Dedifferentiated amniotic fluid mesenchymal stem cell (primary cell): ENCODE measurements at regions not wholly inside any gene's neighbourhood (a gene's known extent, or its start where the extent isn't known, plus 50 kb on each side); places are given as distances from the start of the nearest gene placed in this dataset.
"Not testable (repeated sequence)": the region's sequence is repeated elsewhere in the genome, so short reads cannot be mapped to it uniquely, and the experiment has no call there.

Experiments
- DNase-seq: peaks from one replicate; pipeline ENCODE4 v3.0.0-alpha.2; 2016; ENCODE audit errors: extremely low spot score

GRCh38 chr2:48043746-48044145 lies 137.4 kb upstream of the FBXO11 start:
- no peak for DNase-seq

DNA sequence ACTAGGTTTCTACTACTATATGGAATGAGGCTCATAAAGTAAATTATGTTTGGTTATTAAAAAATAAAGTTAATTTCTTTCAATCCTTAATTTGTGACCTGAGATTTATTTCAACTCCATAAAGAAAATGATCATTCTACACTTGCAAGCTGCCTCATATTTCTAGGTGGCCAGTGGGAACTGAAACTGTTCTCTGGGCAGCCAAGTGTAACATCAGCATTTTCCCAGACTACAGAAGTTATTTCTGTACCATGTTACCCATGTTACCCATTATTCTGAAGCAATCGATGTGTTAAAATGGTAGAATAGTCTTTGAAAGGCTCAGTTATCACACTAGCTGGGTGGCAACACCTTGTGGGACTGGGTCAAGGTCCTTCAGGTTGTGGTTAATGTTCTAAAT lies 139.3 kb upstream of the FBXO11 start:
- no peak for DNase-seq

DNA sequence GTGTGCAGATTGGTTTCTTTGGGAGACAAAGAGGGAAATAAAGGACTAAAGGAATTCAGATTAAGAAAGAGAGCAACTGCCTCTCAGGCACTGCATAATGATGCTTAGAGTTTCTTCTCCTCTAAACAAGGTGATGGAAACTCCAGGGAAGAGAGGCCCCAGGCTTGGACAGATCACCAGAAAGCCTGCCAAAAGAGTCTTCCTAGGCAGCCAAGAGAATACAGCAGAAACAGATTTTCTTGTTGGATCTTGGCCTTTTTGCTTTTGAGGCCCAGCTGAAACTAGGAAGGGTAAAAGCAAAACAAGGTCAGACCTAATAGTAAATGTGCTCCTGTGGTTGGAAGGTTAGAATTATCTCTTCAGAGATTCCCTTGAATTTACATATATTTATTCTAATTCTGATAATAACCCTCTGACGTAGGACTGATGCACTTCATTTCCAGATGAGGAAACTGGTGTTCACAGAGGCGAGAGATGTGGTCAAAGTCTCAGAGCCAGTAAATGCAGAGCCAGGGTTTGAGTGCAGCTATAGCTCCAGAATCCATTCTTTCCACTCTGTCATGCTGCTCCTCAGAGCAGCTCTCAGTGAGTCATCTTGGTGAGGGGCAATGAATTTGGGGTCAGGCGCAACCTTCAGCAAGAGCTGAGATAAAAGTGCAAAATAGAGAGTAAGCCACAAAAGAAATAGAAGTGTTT lies 142.3 kb upstream of the FBXO11 start:
- DNase-seq: no peak

- DNase-seq: no peak
Observed at GRCh38 chr2:48049371-48049770, 143.1 kb upstream of the FBXO11 start.

DNA sequence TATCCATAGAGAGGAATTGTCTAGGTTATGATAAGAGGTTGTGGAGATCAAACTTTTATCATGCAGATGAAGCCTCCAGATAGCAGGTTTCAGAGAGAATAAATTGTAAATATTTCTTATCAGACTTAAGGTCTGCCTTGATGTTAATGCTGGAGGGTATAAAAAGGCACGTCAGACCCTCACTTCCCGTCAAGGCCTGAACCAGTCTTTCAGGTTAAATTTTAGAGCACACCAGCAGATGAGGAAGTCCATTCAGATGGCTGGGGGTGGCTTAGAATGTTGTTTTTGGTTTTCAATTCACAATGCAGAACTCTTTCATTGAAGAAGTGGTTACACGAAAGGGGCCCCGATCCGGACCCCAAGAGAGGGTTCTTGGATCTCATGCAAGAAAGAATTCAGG lies 144.4 kb upstream of the FBXO11 start:
- DNase-seq: no peak

DNA sequence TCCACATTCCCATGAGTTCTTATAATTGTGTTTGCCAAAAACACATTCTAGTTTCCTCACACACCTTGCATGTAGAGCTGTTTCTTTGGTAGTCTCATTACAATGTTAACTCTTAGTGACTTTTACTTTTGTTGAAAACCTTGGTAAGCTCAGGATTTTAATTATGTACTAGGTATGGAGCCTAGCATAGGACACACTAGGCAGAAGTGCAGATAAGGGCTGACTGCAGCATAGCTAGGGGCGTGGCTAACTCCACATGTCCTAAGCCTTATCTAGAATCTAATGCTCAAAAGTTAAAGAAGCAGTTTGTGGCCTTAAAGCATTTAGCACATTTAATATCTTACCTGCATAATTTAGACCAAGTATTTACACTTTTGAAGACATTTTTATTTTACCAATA lies 153.7 kb upstream of the FBXO11 start:
- DNase-seq: no peak

DNA sequence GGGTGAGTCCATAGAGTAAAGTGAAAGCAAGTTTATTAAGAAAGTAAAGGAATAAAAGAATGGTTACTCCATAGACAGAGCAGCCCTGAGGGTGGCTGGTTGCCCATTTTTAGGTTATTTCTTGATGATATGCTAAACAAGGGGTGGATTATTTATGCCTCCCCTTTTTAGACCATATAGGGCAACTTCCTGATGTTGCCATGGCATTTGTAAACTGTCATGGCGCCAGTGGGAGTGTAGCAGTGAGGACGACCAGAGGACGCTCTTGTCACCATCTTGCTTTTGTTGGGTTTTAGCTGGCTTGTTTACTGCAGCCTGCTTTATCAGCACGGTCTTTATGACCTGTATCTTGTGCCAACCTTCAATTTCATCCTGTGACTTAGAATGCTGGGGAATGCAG lies 155.4 kb upstream of the FBXO11 start:
- not testable (repeated sequence) for DNase-seq

DNA sequence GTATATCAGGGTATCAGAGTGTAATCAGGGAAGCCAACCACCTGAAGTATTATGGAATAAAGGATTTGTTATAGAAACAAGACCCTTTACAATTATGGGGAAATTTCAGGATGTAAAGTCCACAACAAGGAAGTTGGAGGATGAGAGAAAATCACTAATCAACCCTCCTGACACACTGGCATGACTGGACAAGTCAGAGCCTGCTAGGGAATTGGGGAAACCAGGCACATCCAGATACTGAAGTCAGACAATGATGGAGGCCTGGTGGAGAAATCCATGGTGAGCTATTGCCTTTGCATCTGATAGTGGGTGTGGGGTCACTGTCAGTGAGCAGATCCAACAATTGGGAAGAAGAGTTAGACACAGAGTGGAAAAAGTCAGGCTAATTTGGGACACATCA lies 158.8 kb upstream of the FBXO11 start:
- no peak for DNase-seq

- no peak for DNase-seq
Observed at GRCh38 chr2:48066000-48066399, 159.7 kb upstream of the FBXO11 start.

GRCh38 chr2:48069769-48070168 lies 163.5 kb upstream of the FBXO11 start:
- DNase-seq: no peak

GRCh38 chr2:48070415-48070814 lies 164.1 kb upstream of the FBXO11 start:
- no peak for DNase-seq

DNA sequence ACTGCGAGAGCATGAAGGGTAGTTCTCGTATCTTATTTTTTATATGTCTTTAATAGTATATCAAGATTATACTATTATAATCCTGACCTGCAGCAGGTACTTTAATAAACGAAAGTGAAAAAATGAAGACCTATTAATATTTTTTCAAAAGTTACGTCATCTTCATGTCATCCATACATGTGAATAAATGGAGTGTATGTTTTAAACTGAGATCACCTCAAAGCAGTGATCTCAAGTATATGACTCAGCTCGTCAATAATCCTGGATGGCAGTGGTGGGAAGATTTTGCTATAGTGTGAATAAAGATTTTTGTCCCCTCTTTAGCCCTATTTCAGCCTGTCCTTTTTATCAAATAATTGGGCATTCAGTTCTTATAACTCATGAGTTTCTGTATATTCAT lies 166.3 kb upstream of the FBXO11 start:
- DNase-seq: no peak

DNA sequence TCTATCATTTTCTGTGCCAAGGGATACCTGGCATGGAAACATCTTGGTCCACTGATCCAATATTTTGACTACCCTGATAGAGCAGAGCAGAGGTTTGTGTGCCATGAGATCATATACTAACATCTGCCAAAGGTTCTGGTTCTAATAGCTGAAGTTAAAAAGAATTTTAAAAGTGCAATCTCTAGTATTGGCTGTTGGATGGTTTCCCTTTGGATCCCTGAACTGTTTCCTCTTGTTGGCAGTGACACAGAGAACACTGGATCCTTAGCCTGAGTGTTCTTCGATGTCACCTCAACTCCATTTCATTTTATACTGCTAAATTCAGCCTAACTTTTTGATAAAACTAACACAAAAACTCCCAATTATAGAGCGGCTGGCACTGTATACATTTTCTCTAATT lies 169.3 kb upstream of the FBXO11 start:
- DNase-seq: no peak

DNA sequence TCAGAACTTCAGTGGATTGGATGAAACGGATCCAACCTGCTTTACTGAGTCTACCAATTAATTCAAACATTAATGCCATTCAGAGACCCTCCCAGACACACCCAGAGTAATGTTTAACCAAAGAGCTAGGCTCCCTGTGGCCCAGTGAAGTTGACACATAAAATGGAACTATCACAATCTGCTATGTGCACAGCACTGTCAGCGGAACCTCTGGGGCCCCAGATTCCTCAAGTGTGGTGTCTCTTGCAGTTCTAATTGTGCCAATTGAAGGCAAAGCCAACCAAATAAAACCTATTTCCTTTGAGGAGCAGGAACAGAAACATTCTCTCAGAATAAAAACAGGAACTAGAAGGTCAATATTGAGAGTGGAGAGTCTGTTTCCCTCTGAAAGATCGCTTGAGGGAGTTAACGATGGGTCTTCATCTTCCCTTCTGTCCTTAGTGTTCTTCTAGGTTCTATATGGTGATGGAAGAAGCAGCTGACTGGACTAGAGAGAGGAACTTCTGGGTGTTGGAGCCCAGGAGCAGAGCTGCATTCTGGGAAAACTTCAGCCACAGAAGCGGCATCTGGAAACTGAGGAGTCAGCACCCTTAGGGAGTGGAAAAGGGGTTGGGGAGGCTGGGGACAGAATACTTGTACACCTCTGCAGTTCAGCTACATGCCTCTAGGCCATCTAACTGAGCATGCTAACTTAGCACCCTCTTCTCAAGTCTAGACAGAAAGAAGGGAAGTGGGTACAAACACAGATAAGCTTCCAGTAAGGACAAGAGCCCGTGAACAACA lies 174.4 kb upstream of the FBXO11 start:
- DNase-seq: no peak

DNA sequence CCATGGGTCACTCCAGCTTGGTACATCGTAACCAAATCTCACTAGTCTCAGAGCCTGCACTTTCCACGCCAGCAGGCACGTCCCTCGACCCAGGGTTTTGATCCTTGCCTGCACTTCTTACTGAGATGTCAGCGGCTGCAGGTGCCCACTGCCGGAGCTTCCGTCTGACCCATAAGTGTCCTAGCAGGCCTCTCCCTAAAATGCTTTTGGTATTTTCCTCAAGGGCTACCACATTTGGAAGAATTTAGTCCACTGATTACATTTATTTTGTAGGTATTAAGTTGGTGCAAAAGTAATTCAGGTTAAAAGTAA lies 175.0 kb upstream of the FBXO11 start:
- DNase-seq: no peak

DNA sequence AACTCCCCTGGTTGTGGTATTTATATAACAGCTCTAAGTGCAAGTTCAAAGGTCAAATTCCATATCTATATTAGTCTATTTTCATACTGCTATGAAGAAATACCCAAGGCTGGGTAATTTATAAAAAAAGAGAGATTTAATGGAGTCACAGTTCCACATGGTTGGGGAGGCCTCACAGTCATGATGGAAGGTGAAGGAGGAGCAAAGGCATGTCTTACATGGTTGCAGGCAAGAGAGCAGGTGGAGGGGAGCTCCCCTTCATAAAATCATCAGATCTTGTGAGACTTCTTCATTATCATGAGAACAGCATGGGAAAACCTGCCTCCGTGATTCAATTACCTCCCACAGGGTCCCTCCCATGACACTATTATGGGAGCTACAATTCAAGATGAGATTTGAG lies 179.6 kb upstream of the FBXO11 start:
- no peak for DNase-seq

- no peak for DNase-seq
Observed at GRCh38 chr2:48088994-48089393, 182.7 kb upstream of the FBXO11 start.

- DNase-seq: no peak
Observed at GRCh38 chr2:48089644-48090043, 183.3 kb upstream of the FBXO11 start.

DNA sequence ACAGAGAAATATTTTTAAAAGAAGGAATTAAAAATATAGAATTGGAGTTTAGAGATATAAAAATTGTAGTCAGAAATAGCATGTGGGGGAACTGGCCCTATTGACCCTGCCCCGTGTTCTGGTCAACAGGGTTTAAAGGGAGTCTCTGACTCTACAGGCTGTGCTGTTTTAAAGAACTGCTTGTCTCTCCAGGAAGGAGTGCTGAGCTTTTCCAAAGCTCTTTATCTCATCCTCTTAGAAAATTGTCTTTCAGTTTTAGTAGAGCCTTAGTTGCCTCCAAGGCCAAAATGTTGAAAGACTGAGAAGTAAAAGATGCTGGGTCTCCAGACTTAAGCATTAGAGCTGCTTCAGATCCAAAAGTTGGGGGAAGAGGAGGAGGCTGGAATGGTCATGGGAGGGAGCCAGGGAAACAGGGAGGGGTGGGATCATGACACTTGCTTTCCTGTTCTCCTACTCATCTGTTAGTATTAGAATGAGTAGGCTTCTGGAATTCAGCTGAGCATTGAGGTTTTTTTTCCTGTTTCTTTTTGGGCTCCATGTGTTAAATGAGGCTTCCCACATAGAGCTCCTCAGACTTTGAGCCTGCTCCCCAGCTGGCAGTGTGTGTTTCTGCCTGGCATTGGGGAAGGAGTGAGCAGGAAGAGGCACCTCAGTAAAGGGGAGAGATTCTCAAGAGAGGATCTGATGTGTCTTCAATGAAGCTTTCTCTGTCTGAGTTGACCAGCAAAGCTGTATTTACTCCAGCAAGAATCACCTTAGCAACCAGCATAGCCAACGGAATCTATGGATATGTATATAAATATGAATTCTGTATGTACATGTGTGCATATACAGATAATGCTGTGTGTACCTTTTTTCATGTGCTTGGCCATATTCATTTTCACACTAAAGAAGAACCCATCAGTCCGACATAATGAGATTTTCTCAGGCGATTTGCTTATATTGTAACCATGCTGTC lies 186.8 kb upstream of the FBXO11 start:
- no peak for DNase-seq

GRCh38 chr2:48096765-48097164 lies 190.5 kb upstream of the FBXO11 start:
- DNase-seq: not testable (repeated sequence)

GRCh38 chr2:48098539-48098938 lies 192.2 kb upstream of the FBXO11 start:
- no peak for DNase-seq

DNA sequence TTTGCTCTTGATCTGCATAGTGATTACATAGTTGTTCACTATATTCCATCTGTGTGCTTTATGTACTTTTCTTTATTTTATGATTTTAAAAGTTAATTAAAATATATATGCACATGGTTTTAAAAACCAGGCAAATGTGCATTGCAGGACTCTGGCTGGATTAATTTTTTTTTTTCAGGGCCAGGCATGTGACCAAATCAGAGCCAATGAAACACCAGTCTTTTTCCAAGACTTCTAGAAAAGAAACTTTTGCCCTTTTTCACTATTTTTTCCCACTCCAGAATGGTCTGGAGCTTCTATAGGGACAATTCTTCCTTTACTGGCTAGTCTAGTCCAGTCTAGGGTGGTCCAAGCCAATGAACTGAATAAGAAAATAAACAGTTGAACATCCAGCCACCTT lies 198.1 kb upstream of the FBXO11 start:
- DNase-seq: no peak

DNA sequence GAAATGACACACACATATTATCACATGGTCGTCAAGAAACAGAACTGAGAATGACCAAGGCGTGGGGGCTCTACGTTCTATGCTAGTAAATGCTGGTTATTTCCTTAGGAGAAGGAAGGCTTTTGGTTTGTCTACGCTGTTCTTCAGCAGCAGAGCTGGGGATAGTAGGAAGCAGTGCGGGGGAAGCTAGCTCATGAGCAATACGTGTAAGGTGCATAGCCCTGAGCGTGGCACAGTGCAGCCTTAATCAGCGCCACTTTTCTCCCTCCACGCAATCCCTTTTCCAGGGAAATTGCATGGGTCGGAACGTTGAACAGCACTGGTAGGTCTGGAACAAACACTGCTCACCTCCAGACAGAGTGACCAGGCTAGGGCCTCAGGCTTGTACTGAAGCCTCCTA lies 199.6 kb upstream of the FBXO11 start:
- DNase-seq: no peak
